Kidney (tissue), 13 donors: ENCODE measurements at regions not wholly inside any gene's neighbourhood (a gene's known extent, or its start where the extent isn't known, plus 50 kb on each side); places are given as distances from the start of the nearest gene placed in this dataset.
A peak's percentile ranks its signal among the peaks of the same experiment; 100 is the strongest.

ENCODE experiments used
- DNase-seq, 5 donors: peaks; one replicate each; pipeline ENCODE4 v3.0.0-alpha.2; 2013 to 2020
- FAIRE-seq: peaks from 2 replicates; lab custom pipeline; 2012; peaks lifted over from hg19 to GRCh38; lab: Jason Lieb, UNC
- H3K27ac ChIP-seq, 2 donors: one replicate each; pipeline ENCODE4 v1.7.0; 2013; ENCODE audit warnings: low read depth in 2 of 2, low read length in 2 of 2, inconsistent platforms in 1 of 2
- H3K27me3 ChIP-seq: one replicate; pipeline ENCODE4 v1.7.1; 2013; ENCODE audit warnings: low read length, inconsistent platforms; ENCODE audit not compliant: control insufficient read depth, insufficient read depth
- H3K36me3 ChIP-seq, 3 donors: one replicate each; pipeline versions ENCODE4 v1.7.0 to v1.7.1; 2013; ENCODE audit warnings: low read length in 3 of 3, control low read depth in 1 of 3, inconsistent platforms in 1 of 3; ENCODE audit not compliant: insufficient read depth in 3 of 3, control insufficient read depth in 2 of 3
- H3K4me1 ChIP-seq, 3 donors: one replicate each; pipeline versions ENCODE4 v1.7.0 to v1.7.1; 2013; ENCODE audit warnings: low read length in 3 of 3, inconsistent platforms in 1 of 3, low read depth in 1 of 3; ENCODE audit not compliant: control insufficient read depth in 2 of 3, insufficient read depth in 2 of 3
- H3K4me3 ChIP-seq, 3 donors: one replicate each; pipeline versions ENCODE4 v1.7.0 to v1.8.1; 2013; ENCODE audit warnings: low read length in 3 of 3, control low read depth in 1 of 3, inconsistent platforms in 1 of 3
- H3K9ac ChIP-seq, 3 donors: one replicate each; pipeline versions ENCODE4 v1.7.0 to v1.7.1; 2013; ENCODE audit warnings: low read length in 3 of 3, control low read depth in 1 of 3, inconsistent platforms in 1 of 3
- H3K9me3 ChIP-seq, 3 donors: one replicate each; pipeline versions ENCODE4 v1.7.0 to v1.7.1; 2013; ENCODE audit warnings: low read length in 3 of 3, control low read depth in 1 of 3, inconsistent platforms in 1 of 3; ENCODE audit not compliant: control insufficient read depth in 2 of 3, insufficient read depth in 1 of 3
- intact Hi-C: fragments of 100-400 bp; cut with DNase I; formaldehyde crosslinking; loops from one replicate; pipeline ENCODE4 v1.11.1; 2022
- TF ChIP-seq, protein P1 (sequence below): IDR thresholded peaks from 3 replicates; pipeline ENCODE4 v1.5.1; 2012; ENCODE audit warnings: mild to moderate bottlenecking, moderate library complexity, borderline replicate concordance; ENCODE audit not compliant: insufficient read depth; ENCODE audit errors: extremely low read depth
- donor health status: control.
- donor health status: control.
- donor health status: control.
- donor health status: control.
- donor health status: control.
- donor health status: DM: yes; HTN: yes; CAD: no.
- donor health status: Normal renal cell carcinoma (clear cell type).

DNA sequence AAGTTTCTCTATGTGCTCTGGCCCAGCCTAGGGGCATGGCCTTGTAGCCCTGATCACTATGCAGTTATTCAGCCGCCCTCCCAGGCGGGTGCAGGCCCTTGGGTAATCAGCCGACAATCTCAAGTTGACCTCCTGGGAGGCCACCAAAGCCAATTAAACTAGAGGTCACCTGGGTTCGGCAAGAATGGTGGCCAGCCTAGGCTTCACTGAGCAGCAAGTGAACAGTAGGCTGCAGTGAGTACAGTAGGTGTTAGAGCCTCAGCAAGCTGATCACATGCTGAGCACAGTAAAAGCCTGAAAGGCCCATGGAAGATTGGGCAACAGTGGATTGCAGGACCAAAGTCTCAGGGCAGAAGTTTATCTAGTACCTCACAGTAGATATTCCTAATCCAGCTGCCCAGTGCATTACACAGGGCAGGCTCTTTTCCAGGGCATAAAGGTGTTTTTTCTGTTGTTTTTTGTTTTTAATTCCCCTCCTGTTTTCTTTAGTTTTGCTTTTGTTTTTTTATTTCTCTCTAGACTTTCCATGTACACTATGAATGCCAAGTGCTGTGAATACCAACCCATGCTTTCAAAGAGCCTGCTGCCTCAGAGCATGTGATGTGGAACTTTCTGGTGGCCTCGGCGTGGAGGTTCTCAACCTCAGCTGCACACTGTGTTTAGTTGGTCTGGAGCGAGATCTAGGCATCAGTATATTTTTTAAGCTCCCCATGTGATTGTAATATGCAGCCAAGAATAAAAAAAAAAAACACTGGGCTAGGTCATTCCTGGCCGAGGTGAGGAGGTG is 55.9 kb upstream of the ATL2 start:
- TF ChIP-seq, protein P1, sequence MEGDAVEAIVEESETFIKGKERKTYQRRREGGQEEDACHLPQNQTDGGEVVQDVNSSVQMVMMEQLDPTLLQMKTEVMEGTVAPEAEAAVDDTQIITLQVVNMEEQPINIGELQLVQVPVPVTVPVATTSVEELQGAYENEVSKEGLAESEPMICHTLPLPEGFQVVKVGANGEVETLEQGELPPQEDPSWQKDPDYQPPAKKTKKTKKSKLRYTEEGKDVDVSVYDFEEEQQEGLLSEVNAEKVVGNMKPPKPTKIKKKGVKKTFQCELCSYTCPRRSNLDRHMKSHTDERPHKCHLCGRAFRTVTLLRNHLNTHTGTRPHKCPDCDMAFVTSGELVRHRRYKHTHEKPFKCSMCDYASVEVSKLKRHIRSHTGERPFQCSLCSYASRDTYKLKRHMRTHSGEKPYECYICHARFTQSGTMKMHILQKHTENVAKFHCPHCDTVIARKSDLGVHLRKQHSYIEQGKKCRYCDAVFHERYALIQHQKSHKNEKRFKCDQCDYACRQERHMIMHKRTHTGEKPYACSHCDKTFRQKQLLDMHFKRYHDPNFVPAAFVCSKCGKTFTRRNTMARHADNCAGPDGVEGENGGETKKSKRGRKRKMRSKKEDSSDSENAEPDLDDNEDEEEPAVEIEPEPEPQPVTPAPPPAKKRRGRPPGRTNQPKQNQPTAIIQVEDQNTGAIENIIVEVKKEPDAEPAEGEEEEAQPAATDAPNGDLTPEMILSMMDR, result no peak
- Histone ChIP-seq H3K4me3 (no peak overlapping the region), H3K36me3 (no peaks in the 10 kb centered on the region), H3K9ac (no peak overlapping the region), H3K27me3 (no peaks in the 10 kb centered on the region), H3K4me1 (peaks cover 0 to 21% (median 8%) of the 10 kb centered on the region in 3 donors), H3K27ac (peak overlapping the region; percentile 77 to 84), H3K9me3 (no peaks in the 10 kb centered on the region)
- peak; percentile 26 to 70 (median 48) for DNase-seq
- FAIRE-seq, result no peak
- intact Hi-C loops, result no loop called here

DNA sequence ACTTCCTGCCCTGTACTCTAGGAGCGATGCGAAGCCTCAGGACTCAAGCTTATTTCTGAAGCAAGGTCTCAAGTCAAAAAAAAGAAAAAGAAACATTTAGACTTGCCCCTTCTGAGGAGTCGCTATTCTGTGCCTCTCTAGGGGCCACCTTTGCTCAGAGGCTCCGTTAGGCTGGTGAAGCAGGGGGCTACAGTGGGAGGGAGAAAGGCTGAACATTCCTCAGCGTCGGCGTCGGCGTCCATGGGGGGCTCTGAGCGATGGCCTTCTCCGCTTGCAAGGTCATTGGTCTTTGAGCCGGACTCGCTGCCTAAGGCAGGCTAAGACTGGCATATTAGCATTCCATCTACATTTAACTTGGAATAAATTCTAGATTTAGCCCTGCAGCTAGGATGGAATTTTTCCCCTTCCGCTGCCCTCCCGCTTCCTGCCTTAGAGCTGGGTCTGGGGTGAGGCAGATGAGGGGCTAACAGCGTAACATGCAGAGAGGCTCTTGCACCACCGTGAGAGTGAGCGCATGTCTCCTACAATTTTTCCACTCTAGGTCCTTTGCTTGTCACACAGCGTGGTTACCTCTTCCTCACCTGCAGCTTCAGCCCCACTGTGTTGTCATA is 53.6 kb upstream of the ATL2 start:
- no peak overlapping the region for H3K4me3 ChIP-seq
- TF ChIP-seq, protein P1, result no peak
- peaks cover 0 to 17% (median 5%) of the 10 kb centered on the region in 3 donors for H3K4me1 ChIP-seq
- H3K27me3 ChIP-seq, result no peaks in the 10 kb centered on the region
- FAIRE-seq, result no peak
- no peak overlapping the region for H3K9ac ChIP-seq
- peak in 3 of 5 donors; percentile 20 to 25 (median 23) for DNase-seq
- peak overlapping the region; percentile 37 to 41 for H3K27ac ChIP-seq
- intact Hi-C loops, result no loop called here
- no peaks in the 10 kb centered on the region for H3K36me3 ChIP-seq
- no peaks in the 10 kb centered on the region for H3K9me3 ChIP-seq

DNA sequence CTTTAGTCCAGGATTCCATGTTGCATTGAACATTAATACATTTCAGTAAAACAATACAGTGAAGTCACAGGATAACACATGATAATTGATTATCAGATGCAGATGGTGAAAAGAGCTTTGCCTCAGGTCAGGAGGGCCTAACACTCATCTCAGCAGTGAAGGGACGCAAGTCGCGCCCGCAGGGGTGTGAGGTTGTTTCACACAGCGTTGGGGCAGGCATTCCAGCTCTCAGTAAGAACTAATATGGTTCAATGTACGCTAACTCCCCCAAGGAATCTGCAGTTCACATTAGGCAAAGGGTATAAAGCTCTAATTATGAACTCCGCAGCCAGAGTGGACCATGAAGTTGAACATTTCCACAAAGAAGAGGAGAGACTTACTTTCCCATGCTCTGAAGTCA is 53.1 kb upstream of the ATL2 start:
- intact Hi-C loops, result no loop called here
- Histone ChIP-seq H3K36me3 (no peaks in the 10 kb centered on the region), H3K9ac (no peak overlapping the region), H3K27me3 (no peaks in the 10 kb centered on the region), H3K4me3 (no peak overlapping the region), H3K27ac (peak overlapping the region; percentile 37 to 41), H3K4me1 (peaks cover 0 to 17% (median 5%) of the 10 kb centered on the region in 3 donors), H3K9me3 (no peaks in the 10 kb centered on the region)
- FAIRE-seq, result no peak
- TF ChIP-seq, protein P1, result no peak
- DNase-seq, result no peak
